ENCODE measurements at regions not wholly inside any gene's neighbourhood (a gene's known extent, or its start where the extent isn't known, plus 50 kb on each side); places are given as distances from the start of the nearest gene placed in this dataset.

GRCh38 chr14:49951229-49951607 is 58.3 kb downstream of the ARF6 start:
- TF ChIP-seq CTCF (IDR thresholded peaks at IDR 0.05) (no peak), ZFX (IDR thresholded peaks at IDR 0.05; ENCODE audit: borderline replicate concordance) (no peak)

Measured in 22Rv1 (cell line).